WTC11 (cell line): ENCODE measurements at regions not wholly inside any gene's neighbourhood (a gene's known extent, or its start where the extent isn't known, plus 50 kb on each side); places are given as distances from the start of the nearest gene placed in this dataset.

ENCODE experiments used
- ATAC-seq: fragments of 200-7000 bp; cut with Tn5 transposase; 2 replicates; pipeline ENCODE4 v1.10.0; 2021; ENCODE audit warnings: mild to moderate bottlenecking, moderate library complexity
- CTCF ChIA-PET: fragments of 300-600 bp; sonication (Branson Sonifier 250); formaldehyde crosslinking; loops from one replicate; lab custom pipeline; 2021; ENCODE audit warnings: antibody characterized with exemption; lab: Charles Lee
- POLR2A ChIA-PET: fragments of 350-600 bp; sonication (Branson Sonifier 250); formaldehyde crosslinking; loops from one replicate; lab custom pipeline; 2021; ENCODE audit warnings: antibody characterized with exemption; lab: Charles Lee
- DNase-seq: peaks from one replicate; pipeline ENCODE4 v3.0.0; 2021; ENCODE audit warnings: low spot score
- H3K27ac Mint-ChIP-seq: 2 replicates; pipeline ENCODE4 v1.8.0; 2021; ENCODE audit warnings: mixed read lengths
- H3K27me3 Mint-ChIP-seq: 2 replicates; pipeline ENCODE4 v1.8.0; 2021; ENCODE audit warnings: low read depth, mild to moderate bottlenecking, moderate library complexity, mixed read lengths
- H3K36me3 Mint-ChIP-seq: 2 replicates; pipeline ENCODE4 v1.8.0; 2021; ENCODE audit warnings: mixed read lengths
- H3K4me1 Mint-ChIP-seq: 2 replicates; pipeline ENCODE4 v1.8.0; 2022; ENCODE audit warnings: mixed read lengths
- H3K4me3 Mint-ChIP-seq: 2 replicates; pipeline ENCODE4 v1.8.0; 2021; ENCODE audit warnings: mild to moderate bottlenecking, moderate library complexity, mixed read lengths
- H3K9me3 Mint-ChIP-seq: 2 replicates; pipeline ENCODE4 v1.8.0; 2021; ENCODE audit warnings: mixed read lengths
- CREM ChIP-seq: sonication (generic); formaldehyde crosslinking; IDR thresholded peaks from 2 replicates; pipeline ENCODE4 v1.8.1; 2022; ENCODE audit warnings: mild to moderate bottlenecking, missing genetic modification reagents, moderate library complexity
- E2F1 ChIP-seq: sonication (generic); formaldehyde crosslinking; IDR thresholded peaks from 2 replicates; pipeline ENCODE4 v1.8.0; 2022; ENCODE audit warnings: mild to moderate bottlenecking, missing genetic modification reagents
- FOXJ3 ChIP-seq: sonication (generic); formaldehyde crosslinking; IDR thresholded peaks from 2 replicates; pipeline ENCODE4 v1.9.0; 2021; ENCODE audit warnings: missing genetic modification reagents, mild to moderate bottlenecking, borderline replicate concordance
- GABPB1 ChIP-seq: sonication (generic); formaldehyde crosslinking; IDR thresholded peaks from 2 replicates; pipeline ENCODE4 v1.8.1; 2023; ENCODE audit warnings: mild to moderate bottlenecking, missing genetic modification reagents
- IRF1 ChIP-seq: sonication (generic); formaldehyde crosslinking; IDR thresholded peaks from 2 replicates; pipeline ENCODE4 v1.8.0; 2023; ENCODE audit warnings: missing genetic modification reagents
- NFYB ChIP-seq: sonication (generic); formaldehyde crosslinking; conservative IDR thresholded peaks from 2 replicates; pipeline ENCODE4 v1.8.0; 2022; ENCODE audit warnings: low read depth, missing genetic modification reagents
- PRRX2 ChIP-seq: fragments of 250-450 bp; sonication (Bioruptor Pico); IDR thresholded peaks from 2 replicates; pipeline ENCODE4 v1.8.0; 2021; ENCODE audit warnings: mild to moderate bottlenecking
- RELA ChIP-seq: sonication (generic); formaldehyde crosslinking; IDR thresholded peaks from 2 replicates; pipeline ENCODE4 v1.8.1; 2022; ENCODE audit warnings: missing genetic modification reagents, mild to moderate bottlenecking, borderline replicate concordance
- SMAD3 ChIP-seq: sonication (generic); formaldehyde crosslinking; IDR thresholded peaks from 2 replicates; pipeline ENCODE4 v1.8.0; 2022; ENCODE audit warnings: missing genetic modification reagents, mild to moderate bottlenecking, borderline replicate concordance
- ZNF138 ChIP-seq: sonication (generic); formaldehyde crosslinking; conservative IDR thresholded peaks from 2 replicates; pipeline ENCODE4 v1.8.1; 2022; ENCODE audit warnings: mild to moderate bottlenecking, moderate library complexity, missing genetic modification reagents
- ZNF512 ChIP-seq: sonication (generic); formaldehyde crosslinking; IDR thresholded peaks from 2 replicates; pipeline ENCODE4 v1.8.1; 2022; ENCODE audit warnings: missing genetic modification reagents, borderline replicate concordance
- ZSCAN18 ChIP-seq: fragments of 250-450 bp; sonication (Bioruptor Pico); IDR thresholded peaks from 2 replicates; pipeline ENCODE4 v2.1.2; 2022; ENCODE audit warnings: mild to moderate bottlenecking, moderate library complexity
- TF ChIP-seq, protein P1 (sequence below): fragments of 250-450 bp; sonication (Bioruptor Pico); IDR thresholded peaks from 2 replicates; pipeline ENCODE4 v1.9.0; 2021; ENCODE audit warnings: mild to moderate bottlenecking, borderline replicate concordance
- TF ChIP-seq, protein P2 (sequence below): sonication (generic); formaldehyde crosslinking; IDR thresholded peaks from 2 replicates; pipeline ENCODE4 v1.8.1; 2022; ENCODE audit warnings: low read depth, mild to moderate bottlenecking, moderate library complexity, missing genetic modification reagents, borderline replicate concordance

DNA sequence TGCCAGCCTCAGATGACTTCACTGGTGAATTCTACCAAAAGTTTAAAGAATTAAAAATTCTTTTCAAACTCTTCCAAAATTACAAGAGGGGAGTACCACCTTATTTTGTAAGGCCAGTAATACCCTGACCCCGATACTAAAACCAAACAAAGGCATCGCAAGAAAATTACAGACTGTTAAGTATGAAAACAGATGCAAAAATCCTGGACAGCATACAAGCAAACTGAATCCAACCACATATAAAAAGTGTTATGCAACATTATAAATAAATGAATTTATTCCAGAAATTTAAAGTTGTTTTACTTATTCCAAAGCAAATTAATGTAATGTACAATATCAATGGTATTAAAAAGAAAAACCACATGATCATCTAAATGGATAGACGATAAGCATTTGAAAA, 873.6 kb upstream of the GJE1 start:
- ATAC-seq (no peak), DNase-seq (no peak)
- peaks cover 4% of the 10 kb centered on the region; the same call in 1 of the 2 replicates for H3K9me3 Mint-ChIP-seq
- CTCF ChIA-PET: no interaction called here
- no peak overlapping the region for H3K27ac Mint-ChIP-seq
- no peaks in the 10 kb centered on the region for H3K36me3 Mint-ChIP-seq
- no peak for TF ChIP-seq PRRX2 (CRISPR knock-in tag)
- TF ChIP-seq GABPB1 (CRISPR knock-in tag): no peak
- TF ChIP-seq FOXJ3 (CRISPR knock-in tag): no peak
- no peak for TF ChIP-seq IRF1 (CRISPR knock-in tag)
- TF ChIP-seq ZSCAN18 (CRISPR knock-in tag): no peak
- TF ChIP-seq ZNF138 (CRISPR knock-in tag): no peak
- TF ChIP-seq, protein P1, sequence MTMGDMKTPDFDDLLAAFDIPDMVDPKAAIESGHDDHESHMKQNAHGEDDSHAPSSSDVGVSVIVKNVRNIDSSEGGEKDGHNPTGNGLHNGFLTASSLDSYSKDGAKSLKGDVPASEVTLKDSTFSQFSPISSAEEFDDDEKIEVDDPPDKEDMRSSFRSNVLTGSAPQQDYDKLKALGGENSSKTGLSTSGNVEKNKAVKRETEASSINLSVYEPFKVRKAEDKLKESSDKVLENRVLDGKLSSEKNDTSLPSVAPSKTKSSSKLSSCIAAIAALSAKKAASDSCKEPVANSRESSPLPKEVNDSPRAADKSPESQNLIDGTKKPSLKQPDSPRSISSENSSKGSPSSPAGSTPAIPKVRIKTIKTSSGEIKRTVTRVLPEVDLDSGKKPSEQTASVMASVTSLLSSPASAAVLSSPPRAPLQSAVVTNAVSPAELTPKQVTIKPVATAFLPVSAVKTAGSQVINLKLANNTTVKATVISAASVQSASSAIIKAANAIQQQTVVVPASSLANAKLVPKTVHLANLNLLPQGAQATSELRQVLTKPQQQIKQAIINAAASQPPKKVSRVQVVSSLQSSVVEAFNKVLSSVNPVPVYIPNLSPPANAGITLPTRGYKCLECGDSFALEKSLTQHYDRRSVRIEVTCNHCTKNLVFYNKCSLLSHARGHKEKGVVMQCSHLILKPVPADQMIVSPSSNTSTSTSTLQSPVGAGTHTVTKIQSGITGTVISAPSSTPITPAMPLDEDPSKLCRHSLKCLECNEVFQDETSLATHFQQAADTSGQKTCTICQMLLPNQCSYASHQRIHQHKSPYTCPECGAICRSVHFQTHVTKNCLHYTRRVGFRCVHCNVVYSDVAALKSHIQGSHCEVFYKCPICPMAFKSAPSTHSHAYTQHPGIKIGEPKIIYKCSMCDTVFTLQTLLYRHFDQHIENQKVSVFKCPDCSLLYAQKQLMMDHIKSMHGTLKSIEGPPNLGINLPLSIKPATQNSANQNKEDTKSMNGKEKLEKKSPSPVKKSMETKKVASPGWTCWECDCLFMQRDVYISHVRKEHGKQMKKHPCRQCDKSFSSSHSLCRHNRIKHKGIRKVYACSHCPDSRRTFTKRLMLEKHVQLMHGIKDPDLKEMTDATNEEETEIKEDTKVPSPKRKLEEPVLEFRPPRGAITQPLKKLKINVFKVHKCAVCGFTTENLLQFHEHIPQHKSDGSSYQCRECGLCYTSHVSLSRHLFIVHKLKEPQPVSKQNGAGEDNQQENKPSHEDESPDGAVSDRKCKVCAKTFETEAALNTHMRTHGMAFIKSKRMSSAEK (CRISPR knock-in tag): no peak
- TF ChIP-seq ZNF512 (CRISPR knock-in tag): no peak
- TF ChIP-seq, all 79 proteins: peak for 0
- Mint-ChIP-seq H3K4me3 (no peak overlapping the region), H3K27me3 (no peaks in the 10 kb centered on the region), H3K4me1 (peaks cover 8% of the 10 kb centered on the region)
- POLR2A ChIA-PET: no interaction called here

GRCh38 chr6:141258516-141258915, 874.2 kb upstream of the GJE1 start:
- no peak for ATAC-seq

DNA sequence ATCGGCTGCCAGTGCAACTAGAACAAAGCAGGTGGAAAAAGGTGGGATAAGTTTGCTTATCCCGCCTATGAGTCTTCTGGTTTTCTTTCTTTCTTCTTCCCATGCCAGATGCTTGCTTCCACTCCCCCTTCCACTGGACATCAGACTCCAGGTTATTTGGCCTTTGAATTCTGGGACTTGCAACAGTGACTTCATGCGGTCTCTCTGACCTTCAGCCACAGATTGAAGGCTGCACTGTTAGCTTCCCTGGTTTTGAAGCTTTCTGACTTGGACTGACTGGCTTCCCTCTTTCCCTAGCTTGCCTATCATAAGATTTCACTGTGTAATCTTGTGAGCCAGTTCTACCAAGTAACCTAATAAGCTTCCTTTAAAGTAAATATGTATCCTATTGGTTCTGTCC, 878.4 kb upstream of the GJE1 start:
- DNase-seq: no peak
- CTCF ChIA-PET: no interaction called here
- Mint-ChIP-seq H3K36me3 (no peaks in the 10 kb centered on the region), H3K4me3 (no peak overlapping the region), H3K4me1 (peaks cover 3% of the 10 kb centered on the region; the same call in 1 of the 2 replicates), H3K27me3 (no peaks in the 10 kb centered on the region), H3K27ac (no peak overlapping the region), H3K9me3 (peaks cover 1% of the 10 kb centered on the region)
- ATAC-seq: no peak
- POLR2A ChIA-PET: no interaction called here
- TF ChIP-seq, protein P1 (CRISPR knock-in tag): no peak
- TF ChIP-seq RELA (CRISPR knock-in tag) (no peak), CREM (no peak), E2F1 (CRISPR knock-in tag) (no peak)
- TF ChIP-seq, protein P2, sequence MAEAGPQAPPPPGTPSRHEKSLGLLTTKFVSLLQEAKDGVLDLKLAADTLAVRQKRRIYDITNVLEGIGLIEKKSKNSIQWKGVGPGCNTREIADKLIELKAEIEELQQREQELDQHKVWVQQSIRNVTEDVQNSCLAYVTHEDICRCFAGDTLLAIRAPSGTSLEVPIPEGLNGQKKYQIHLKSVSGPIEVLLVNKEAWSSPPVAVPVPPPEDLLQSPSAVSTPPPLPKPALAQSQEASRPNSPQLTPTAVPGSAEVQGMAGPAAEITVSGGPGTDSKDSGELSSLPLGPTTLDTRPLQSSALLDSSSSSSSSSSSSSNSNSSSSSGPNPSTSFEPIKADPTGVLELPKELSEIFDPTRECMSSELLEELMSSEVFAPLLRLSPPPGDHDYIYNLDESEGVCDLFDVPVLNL: no peak

More at GRCh38 chr6:141258516-141258915, 874.2 kb upstream of the GJE1 start:
- POLR2A ChIA-PET: no interaction called here
- TF ChIP-seq NFYB (CRISPR knock-in tag) (no peak), SMAD3 (CRISPR knock-in tag) (no peak)
- no peak overlapping the region for H3K27ac Mint-ChIP-seq
- CTCF ChIA-PET: no interaction called here
- peaks cover 5% of the 10 kb centered on the region; the same call in 1 of the 2 replicates for H3K4me1 Mint-ChIP-seq
- H3K27me3 Mint-ChIP-seq: no peaks in the 10 kb centered on the region
- H3K36me3 Mint-ChIP-seq: no peaks in the 10 kb centered on the region
- H3K9me3 Mint-ChIP-seq: peaks cover 4% of the 10 kb centered on the region; the same call in 1 of the 2 replicates
- no peak overlapping the region for H3K4me3 Mint-ChIP-seq
- DNase-seq: no peak
